Stimulated activated CD8-positive, alpha-beta memory T cell treated with anti-CD3 and anti-CD28 coated beads, Interleukin-2, amount 100 ng/mL, for 48 hours (primary cell): ENCODE measurements at regions not wholly inside any gene's neighbourhood (a gene's known extent, or its start where the extent isn't known, plus 50 kb on each side); places are given as distances from the start of the nearest gene placed in this dataset.
"Not testable (repeated sequence)": the region's sequence is repeated elsewhere in the genome, so short reads cannot be mapped to it uniquely, and the experiment has no call there.

ENCODE experiments used
- DNase-seq, 2 donors: peaks; one replicate each; pipeline ENCODE4 v3.0.0-alpha.2; 2020; ENCODE audit warnings: low read depth in 2 of 2

DNA sequence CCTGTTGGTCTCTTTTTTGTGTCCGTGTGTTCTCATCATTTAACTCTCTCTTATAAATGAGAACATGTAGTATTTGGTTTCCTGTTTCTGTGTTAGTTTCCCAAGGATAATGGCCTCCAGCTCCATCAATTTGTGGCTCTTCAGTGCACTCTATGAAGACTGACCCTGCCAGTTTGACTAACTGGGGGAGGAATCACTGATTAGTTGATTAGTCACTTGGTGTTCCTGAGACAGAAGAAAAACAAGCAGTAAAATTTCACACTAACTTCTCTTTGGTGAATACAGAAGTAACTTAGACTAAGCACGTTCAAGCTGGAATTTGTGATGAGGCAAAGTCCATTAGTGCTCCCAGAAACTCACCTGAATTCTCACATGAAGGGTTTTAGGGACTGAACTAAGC is 495.8 kb upstream of the RORB start:
- no peak for DNase-seq

DNA sequence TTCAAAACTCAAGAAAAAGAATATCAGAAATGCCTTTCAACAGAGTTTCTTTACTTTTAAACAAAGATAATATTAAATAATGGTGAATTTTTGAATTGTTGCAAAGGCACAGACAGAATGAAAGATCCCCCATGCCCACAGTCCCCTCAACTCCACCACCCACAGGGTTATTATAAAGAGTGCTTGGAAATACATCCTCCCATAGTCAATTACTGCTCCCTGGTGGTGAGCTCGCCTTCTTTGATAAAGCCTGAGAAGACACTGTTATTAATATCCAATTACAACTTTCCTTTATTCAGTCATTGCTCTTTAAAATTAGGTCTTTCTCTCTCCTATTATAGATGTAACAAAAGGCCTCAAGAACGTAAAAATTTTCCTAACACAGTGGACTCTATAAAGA is 490.2 kb upstream of the RORB start:
- no peak for DNase-seq

DNA sequence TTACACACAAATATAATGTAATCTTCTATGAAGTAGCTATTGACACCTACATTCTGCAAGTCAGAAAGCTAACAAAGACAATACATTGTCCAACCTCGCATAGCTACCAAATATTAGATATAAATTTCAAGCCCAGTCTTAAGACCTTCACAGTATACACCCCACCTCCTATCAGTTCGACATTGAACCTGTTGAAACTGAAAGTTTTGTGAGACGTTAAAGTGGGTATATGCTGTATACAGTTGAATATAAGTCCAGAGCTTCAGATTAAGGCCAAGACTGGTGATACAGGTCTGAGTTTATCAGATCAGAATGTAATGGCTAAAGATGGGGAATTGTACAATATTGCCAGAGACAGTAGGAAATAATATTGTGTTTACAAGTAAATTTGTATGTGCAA is 489.3 kb upstream of the RORB start:
- no peak for DNase-seq

DNA sequence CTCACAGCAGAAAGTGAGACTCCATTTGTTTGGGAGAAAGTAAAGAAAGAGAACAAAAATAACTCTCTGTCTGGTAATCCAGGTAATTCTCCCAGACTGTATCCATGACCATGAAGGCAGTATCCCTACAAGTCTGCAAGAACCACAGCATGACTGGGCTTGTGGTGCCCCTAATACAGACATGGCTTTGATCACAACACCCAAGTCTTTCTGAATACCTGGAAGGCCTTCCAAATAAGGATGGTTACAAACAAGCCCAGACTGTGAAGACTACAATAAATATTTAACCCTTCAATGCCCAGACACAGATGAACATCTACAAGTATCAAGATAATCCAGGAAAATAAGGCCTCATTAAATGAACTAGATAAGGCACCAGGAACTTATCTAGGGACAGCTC is 481.1 kb upstream of the RORB start:
- no peak for DNase-seq

DNA sequence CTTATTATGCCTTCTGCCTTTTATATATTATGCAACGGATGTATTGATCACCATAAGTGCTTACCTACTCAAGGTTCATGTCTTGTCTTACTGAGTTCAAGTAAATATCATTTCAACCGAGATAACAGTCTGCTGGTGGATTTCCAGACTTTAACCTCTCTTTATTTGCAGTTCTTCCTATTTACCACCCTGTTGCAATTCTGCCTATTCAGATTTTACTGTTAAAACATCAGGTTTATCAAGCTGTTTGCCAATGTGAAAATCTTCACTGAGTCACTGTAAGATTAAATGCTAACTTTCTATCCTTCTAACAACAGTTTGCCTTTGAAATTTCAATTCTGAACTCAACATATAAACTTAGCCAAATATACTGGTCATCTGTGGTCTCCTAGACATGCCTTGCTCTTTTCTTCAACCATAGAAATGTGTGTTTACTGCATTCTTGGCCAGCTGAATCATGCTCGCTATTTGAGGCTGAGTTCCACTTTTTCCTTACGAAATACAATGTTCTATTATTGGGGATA is 471.7 kb upstream of the RORB start:
- DNase-seq: no peak

DNA sequence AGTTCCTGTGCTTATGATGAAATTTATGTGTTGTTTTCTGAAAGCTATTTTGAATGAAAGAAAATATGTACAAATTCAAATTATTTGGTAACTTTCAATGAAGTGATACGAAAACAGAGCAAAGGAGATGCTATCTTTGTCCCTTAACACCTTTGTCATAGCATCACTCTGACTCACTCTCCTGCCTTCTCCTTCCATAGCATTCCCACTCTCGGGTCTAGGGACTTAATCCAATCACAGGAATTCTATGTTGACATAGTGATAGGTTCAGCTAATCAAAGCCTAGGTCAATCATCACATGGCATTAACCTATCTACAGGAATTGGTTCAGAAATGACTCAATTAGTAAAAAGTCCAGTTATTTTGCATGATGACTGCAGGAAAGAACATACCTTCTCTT is 464.7 kb upstream of the RORB start:
- DNase-seq: no peak

DNA sequence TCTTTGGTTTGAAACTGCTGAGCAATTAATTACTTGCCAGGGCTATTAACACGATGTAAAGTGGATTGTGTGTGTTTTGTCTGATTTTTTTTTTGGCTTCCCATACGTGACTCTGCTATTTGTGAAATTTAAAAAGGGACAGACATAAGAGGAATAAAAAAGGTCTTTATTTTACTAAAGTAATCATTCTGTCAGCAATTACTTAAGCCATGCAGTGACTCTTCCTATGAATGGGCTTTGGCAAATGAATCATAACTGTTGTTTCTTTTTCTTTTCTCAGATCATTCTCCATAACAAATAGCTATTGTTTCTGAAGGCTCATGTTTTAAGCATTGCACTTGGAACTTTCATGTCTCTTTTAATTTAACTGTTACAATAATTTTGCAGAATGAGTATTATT is 461.3 kb upstream of the RORB start:
- DNase-seq: no peak

DNA sequence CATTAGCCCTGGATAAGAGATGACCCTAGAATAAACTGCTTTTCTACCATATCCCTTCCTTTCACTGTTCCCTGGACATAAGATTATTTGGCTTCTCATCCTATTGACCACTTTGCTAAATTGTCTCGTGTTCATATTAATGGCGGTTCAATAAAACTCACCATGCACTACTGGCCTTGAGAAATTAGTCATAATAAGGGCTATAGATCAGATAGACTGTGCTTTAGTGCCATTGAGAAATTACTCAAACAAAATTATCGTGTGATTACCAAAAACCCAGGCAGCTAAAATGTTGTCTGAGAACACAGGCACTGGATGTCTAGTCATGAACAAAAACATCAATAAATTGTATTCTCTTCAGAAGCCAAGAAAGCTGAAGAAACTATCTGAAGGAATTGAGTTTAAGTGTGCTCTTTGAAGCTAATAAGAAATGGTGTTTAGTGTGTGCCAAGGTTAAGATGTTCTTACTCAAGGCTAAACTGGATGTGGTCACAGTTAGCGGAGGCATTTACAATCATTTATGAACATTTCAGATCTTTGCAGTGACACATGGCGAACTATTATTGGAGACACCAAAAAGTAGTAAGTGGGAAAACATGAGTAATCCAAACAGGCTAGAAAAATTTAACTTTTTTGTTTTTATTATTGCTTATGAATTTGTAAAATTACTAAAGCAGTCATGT is 460.4 kb upstream of the RORB start:
- no peak for DNase-seq

DNA sequence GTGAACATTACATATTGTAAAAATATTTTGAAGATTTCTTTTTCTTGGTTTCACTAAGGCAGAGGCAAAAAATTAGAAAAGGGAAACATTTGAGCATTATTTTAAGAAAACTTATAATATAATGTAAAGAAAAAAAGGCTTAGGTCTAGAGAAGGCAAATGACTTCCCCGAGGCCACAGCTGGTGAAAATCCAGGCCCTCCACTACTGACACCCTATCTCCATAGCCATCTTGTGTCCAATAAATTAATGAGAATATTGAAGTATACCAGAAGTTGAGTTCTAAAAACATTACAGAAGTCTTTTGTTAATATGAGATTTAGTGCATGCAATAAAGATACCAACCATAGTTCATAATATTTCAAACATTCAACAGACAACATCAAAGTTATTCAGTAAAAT is 459.9 kb upstream of the RORB start:
- no peak for DNase-seq

DNA sequence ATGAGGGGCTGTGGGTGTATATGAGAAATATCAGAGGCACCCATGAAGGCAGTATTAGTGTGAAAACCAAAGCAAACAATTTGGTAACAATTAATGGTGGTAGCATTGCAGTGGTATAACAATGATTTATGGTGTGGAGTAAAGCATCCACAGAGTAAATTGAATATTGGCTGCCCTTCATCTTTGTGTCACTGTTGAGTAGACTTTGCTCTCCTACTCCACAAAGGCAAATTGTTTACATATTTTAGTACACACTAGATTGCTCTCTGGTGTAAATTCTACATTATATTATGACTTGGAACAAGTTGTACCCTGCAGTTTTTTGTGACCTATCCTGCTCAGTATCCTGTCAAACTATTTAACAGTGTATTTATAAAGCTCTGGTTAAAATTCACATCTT is 455.5 kb upstream of the RORB start:
- no peak for DNase-seq

DNA sequence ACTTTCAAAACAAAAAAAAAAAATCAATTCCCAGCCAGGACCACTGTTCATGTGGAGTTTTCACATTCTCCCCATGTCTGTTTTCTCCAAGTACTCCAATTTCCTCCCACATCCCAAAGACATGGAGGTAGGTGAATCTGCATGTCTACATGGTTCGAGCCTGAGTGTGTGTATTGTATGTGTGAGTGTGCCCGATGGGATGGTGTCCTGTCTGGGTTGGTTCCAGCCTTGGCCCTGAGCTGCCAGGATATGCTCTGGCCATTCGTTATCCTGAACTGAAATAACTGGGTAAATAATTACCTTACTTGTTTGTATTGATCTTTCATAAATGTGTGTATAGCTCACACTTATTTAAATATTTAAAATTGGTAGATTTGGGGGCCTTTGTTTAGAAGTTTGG is 452.3 kb upstream of the RORB start:
- no peak for DNase-seq

DNA sequence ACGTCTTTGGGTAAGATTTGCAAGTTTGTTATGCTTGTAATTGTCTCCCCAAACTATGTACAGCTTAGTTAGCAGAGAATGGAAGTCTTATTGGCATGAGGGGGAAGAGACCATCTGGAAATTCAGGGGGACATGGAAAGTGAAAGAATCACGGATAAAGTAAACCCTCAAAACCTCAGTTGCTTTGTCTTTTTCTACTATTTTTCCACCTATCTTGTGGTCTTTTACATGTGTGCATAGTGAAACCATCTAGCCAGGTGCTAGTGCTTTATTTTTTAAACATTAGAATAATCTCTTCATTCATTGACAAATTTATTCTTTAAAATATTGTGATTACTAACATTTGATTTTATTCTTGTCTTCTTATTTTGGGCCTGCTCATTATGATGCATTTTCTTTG is 441.1 kb upstream of the RORB start:
- DNase-seq: no peak

DNA sequence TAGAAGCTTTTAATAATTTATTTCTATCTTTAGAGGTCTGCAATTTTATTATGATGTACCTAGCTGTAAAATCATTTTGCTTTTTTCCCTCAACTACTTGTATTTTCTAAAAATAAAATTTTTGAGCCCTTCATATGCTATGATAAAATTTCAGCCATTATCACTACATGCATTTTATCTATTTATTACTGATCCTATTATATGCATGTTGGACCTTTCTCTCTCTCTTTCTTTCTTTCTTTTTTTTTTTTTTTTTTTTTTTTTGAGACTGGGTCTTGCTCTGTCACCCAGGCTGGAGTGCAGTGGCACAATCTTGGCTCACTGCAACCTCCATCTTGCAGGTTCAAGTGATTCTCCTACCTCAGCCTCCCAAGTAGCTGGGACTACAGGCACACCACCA is 440.1 kb upstream of the RORB start:
- DNase-seq: not testable (repeated sequence)

DNA sequence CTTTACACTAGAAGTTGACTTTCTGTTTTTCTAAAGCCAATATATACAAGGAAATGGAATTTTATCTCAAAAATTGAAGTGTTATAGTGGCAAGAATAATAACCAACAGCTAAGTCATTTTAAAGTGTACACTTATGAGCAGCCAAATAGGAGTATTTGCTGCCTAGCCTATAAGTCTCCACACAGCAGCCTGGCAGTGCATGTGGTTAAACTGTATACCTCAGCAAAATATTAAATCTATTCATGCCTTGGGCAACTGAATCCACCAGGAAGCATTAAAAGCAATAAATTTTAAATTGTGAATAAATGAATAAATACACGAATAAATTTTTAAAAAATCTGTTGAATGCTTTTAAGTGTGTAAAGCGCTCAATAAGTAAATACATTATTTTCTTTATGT is 432.4 kb upstream of the RORB start:
- DNase-seq: no peak

DNA sequence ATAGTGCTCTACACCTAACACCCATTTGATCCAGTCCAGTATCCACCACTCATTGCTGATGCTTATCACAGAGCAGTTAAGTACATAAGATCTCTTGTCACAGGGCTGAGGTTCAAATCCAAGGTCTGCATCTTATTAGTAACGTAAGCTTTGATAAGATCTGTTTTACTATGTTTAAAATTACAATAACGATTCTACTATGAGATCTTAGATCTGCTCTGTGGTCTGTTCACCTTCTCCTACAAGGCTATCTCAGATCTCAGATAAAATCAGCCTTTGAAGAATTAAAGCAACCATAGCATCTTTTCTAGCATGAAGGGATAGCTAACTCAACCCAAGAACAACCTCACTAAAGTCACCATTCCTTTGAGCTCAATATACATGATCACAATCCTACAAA is 431.0 kb upstream of the RORB start:
- no peak for DNase-seq

DNA sequence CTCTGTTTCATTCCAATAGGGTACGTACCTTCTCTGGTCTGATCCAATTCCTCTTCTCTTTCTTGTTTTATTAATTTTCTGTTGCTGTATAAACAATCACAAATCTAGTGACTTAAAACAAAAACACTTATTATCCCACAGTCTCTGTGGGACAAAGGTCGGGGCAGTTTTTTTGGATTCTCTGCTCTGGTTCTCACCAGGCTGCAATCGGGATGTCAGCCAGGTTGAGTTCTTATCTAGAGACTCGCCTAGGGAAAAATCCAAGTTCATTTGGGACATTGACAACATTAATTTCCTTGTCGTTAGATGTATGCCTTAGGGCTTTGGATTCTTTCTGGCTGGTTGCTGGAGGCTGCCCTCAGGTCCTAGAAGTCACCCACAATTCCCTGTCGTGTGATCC is 430.5 kb upstream of the RORB start:
- no peak for DNase-seq

DNA sequence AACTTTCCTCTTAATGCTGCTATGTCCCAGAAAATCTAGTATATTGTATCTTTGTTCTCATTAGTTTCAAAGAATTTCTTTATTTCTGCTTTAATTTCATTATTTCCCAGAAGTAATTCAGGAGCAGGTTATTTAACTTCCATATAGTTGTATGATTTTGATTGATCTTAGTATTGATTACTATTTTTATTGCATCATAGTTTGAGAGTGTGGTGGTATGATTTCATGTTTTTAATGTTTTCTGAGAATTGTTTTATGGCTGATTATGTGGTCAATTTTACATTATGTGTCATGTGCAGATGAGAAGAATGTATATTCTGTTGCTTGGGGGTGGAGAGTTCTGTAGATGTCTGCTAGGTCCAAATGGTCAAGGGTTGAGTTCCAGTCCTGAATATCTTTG is 425.6 kb upstream of the RORB start:
- DNase-seq: no peak

DNA sequence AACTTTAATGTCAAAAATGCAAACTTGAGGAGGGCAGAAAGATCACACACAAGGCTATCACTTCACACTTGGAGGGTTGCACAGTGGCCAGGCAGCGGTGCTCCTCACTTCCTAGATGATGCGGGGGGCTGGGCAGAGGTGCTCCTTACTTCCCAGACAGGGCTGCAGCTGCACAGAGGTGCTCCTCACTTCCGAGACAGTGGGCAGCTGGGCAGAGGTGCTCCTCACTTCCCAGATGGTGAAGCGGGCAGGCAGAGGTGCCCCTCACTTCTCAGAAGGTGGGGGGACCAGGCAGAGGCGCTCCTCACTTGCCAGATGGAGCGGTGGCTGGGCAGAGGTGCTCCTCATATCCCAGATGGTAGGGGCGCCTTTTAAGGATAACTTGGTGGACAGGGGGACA is 423.2 kb upstream of the RORB start:
- DNase-seq: no peak

DNA sequence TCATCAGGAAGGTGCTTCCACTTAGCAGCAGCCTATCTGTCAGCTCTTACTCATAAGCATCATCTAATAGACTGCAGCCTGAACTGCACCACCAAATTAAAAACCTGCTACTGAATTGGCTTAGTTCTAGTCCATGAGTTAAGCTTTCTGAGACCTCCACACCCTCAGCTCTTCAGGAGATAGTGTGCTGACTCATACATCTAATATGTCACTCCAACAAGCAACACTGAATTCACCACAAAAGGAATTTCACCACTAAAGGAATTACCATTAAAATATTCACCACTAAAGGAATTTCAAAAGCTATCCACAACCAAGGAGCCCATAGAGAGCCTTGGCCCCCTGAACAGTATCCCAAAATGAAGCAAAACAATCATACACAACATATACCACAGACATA is 418.5 kb upstream of the RORB start:
- no peak for DNase-seq

DNA sequence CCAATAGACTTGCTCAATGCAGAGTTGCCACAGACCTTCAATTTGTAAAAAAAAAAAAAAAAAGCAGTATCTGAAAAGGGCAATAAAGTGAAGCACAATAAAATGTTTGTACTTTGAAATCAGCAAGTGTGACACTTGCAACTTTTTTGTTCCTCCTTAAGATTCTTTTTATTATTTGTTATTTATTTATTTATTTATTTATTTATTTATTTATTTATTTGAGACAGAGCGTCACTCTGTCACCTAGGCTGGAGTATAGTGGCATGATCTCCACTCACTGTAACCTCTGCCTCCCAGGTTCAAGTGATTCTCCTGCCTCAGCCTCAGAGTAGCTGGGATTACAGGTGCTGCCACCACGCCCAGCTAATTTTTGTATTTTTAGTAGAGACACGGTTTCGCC is 416.5 kb upstream of the RORB start:
- DNase-seq: not testable (repeated sequence)

DNA sequence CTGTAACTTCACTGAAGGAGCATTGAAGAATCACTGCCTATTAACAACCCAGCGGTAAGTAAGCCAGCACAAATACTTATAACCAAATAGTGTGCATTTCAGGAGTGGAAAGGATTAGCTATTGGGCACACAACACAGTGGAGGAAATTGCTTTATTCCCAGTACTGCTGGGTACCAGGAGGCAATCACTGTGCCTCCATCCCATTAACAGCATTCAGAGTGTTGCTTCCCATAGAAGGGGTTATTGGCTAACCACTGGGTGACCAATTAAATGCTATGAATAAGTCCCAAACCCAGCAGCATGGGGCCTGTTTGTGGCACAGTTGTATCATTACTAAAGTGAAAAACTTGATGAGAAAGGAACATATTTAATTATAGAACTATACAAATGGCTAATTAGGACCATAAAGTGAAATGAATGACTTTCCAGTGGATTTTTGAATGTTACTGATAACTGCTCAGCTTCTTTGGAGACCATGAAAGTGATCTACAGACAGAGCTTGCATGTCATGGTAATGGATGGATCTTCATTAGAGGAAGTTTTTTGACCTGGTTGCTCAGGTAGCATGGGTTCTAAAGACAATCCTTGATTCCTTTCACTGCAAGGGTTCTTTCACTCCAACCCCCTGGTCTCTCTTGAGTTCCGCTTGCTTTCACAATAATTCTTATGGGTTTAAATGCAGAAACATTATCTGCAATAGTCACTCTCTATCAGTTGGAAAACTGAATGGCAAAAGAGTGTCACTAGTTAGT is 413.3 kb upstream of the RORB start:
- DNase-seq: no peak

DNA sequence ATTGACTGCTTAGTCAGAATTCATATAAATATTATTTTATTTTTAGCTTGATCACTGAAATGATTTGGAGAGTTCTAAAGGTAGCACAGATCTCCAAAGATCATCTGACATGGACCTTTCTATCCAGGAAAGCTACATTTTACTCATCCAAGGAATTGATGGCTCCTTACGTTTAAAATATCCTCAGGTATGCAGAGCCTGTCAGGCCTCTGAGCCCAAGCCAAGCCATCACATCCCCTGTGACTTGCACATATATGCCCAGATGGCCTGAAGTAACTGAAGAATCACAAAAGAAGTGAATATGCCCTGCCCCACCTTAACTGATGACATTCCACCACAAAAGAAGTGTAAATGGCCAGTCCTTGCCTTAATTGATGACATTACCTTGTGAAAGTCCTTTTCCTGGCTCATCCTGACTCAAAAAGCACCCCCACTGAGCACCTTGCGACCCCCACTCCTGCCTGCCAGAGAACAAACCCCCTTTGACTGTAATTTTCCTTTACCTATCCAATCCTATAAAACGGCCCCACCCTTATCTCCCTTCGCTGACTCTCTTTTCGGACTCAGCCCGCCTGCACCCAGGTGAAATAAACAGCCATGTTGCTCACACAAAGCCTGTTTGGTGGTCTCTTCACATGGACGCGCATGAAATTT is 411.6 kb upstream of the RORB start:
- not testable (repeated sequence) for DNase-seq

DNA sequence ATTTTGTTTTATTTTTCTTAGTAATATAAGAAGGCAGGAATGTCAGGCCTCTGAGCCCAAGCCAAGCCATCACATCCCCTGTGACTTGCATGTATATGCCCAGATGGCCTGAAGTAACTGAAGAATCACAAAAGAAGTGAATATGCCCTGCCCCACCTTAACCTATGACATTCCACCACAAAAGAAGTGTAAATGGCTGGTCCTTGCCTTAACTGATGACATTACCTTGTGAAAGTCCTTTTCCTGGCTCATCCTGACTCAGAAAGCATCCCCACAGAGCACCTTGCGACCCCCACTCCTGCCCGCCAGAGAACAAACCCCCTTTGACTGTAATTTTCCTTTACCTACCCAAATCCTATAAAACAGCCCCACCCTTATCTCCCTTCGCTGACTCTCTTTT is 406.2 kb upstream of the RORB start:
- not testable (repeated sequence) for DNase-seq
